CD4-positive, alpha-beta T cell treated with Interleukin-4 for 4 hours (primary cell): ENCODE measurements at regions not wholly inside any gene's neighbourhood (a gene's known extent, or its start where the extent isn't known, plus 50 kb on each side); places are given as distances from the start of the nearest gene placed in this dataset.
A peak's percentile ranks its signal among the peaks of the same experiment; 100 is the strongest.
"Not testable (repeated sequence)": the region's sequence is repeated elsewhere in the genome, so short reads cannot be mapped to it uniquely, and the experiment has no call there.

ENCODE experiments used
- DNase-seq: peaks from one replicate; pipeline ENCODE4 v3.0.0-alpha.2; 2020

GRCh38 chr2:111484097-111484496, 363.4 kb downstream of the BCL2L11 start:
- DNase-seq, result not testable (repeated sequence)

- peak; percentile 29 for DNase-seq
These were observed 365.2 kb downstream of the BCL2L11 start for GRCh38 chr2:111485895-111486294.

GRCh38 chr2:111488451-111488850, 367.7 kb downstream of the BCL2L11 start:
- not testable (repeated sequence) for DNase-seq

- not testable (repeated sequence) for DNase-seq
These were observed 368.7 kb downstream of the BCL2L11 start for GRCh38 chr2:111489460-111489859.

GRCh38 chr2:111491181-111491580, 370.5 kb downstream of the BCL2L11 start:
- DNase-seq, result not testable (repeated sequence)

GRCh38 chr2:111491614-111492013, 370.9 kb downstream of the BCL2L11 start:
- not testable (repeated sequence) for DNase-seq

- not testable (repeated sequence) for DNase-seq
These were observed 372.4 kb downstream of the BCL2L11 start for GRCh38 chr2:111492995-111493719.

GRCh38 chr2:111493720-111494078, 373.0 kb downstream of the BCL2L11 start:
- not testable (repeated sequence) for DNase-seq

GRCh38 chr2:111494288-111494980, 373.7 kb downstream of the BCL2L11 start:
- DNase-seq, result peak; percentile 39

GRCh38 chr2:111494981-111495315, 374.2 kb downstream of the BCL2L11 start:
- not testable (repeated sequence) for DNase-seq

GRCh38 chr2:111495636-111496035, 374.9 kb downstream of the BCL2L11 start:
- DNase-seq, result not testable (repeated sequence)

- DNase-seq, result not testable (repeated sequence)
These were observed 375.5 kb downstream of the BCL2L11 start for GRCh38 chr2:111496176-111496575.

GRCh38 chr2:111496860-111497259, 376.1 kb downstream of the BCL2L11 start:
- DNase-seq, result not testable (repeated sequence)

GRCh38 chr2:111497270-111497669, 376.6 kb downstream of the BCL2L11 start:
- DNase-seq, result not testable (repeated sequence)

GRCh38 chr2:111500536-111501062, 379.9 kb downstream of the BCL2L11 start:
- DNase-seq, result not testable (repeated sequence)

GRCh38 chr2:111503844-111504570, 380.0 kb downstream of the ANAPC1 start:
- DNase-seq, result not testable (repeated sequence)

GRCh38 chr2:111504571-111504942, 379.4 kb downstream of the ANAPC1 start:
- DNase-seq, result not testable (repeated sequence)

GRCh38 chr2:111505267-111505666, 378.7 kb downstream of the ANAPC1 start:
- DNase-seq, result not testable (repeated sequence)

- not testable (repeated sequence) for DNase-seq
These were observed 377.1 kb downstream of the ANAPC1 start for GRCh38 chr2:111506936-111507335.

- DNase-seq, result not testable (repeated sequence)
These were observed 374.6 kb downstream of the ANAPC1 start for GRCh38 chr2:111509225-111509869.

- not testable (repeated sequence) for DNase-seq
These were observed 373.6 kb downstream of the ANAPC1 start for GRCh38 chr2:111510384-111510783.

- not testable (repeated sequence) for DNase-seq
These were observed 372.9 kb downstream of the ANAPC1 start for GRCh38 chr2:111511062-111511461.

- not testable (repeated sequence) for DNase-seq
These were observed 371.6 kb downstream of the ANAPC1 start for GRCh38 chr2:111512378-111512777.
